ENCODE measurements at regions not wholly inside any gene's neighbourhood (a gene's known extent, or its start where the extent isn't known, plus 50 kb on each side); places are given as distances from the start of the nearest gene placed in this dataset.

DNA sequence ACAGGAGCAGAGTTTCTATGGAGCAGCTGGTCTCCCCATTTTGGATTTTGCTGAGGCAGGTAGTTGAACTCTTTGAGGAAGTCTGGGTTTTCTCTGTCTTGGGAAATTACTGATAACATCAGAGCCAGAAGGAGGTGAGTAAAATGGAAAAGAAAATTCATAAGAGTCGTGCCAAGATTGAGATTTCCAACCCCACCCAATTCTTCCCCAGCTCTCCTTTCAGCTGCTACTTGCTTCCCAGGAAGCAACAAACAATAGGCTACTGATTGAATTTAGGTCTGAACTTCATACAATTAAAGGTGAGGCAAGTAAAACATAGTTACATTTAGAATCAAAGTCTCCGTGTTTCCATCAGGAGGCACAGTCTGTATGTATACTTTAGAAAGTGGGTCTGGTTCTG lies 54.6 kb upstream of the EOLA2 start:
- H3K9me3 Mint-ChIP-seq (ENCODE audit: low read depth): no peaks in the 10 kb centered on the region
- H3K27ac Mint-ChIP-seq: no peak overlapping the region
- no peak overlapping the region for H3K4me3 Mint-ChIP-seq
- H3K4me1 Mint-ChIP-seq (ENCODE audit: low read depth): no peaks in the 10 kb centered on the region
- no peaks in the 10 kb centered on the region for H3K27me3 Mint-ChIP-seq
- peaks cover 3% of the 10 kb centered on the region for H3K36me3 Mint-ChIP-seq

DNA sequence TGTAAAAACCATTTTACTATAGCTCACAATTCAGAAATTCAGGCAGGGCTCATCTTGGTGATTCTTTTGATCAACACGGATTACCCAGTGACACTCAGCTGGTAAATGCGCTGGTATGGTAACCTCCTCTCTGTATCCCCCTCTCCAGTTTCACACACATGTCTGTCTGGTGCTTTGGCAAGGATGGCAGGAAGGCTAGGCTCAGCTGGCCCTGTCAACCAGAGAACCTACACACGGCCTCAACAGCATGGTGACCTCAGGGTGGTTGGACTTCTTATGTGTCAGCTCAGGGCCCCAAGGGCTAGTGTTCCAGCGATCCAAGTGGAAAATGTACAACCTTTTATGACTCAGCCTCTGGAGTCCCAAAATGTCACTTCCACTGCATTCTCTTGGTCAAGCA lies 55.7 kb upstream of the EOLA2 start:
- Mint-ChIP-seq H3K9me3 (ENCODE audit: low read depth) (no peaks in the 10 kb centered on the region), H3K27me3 (no peaks in the 10 kb centered on the region), H3K27ac (no peak overlapping the region), H3K36me3 (peaks cover 5% of the 10 kb centered on the region), H3K4me3 (no peak overlapping the region), H3K4me1 (ENCODE audit: low read depth) (no peaks in the 10 kb centered on the region)

DNA sequence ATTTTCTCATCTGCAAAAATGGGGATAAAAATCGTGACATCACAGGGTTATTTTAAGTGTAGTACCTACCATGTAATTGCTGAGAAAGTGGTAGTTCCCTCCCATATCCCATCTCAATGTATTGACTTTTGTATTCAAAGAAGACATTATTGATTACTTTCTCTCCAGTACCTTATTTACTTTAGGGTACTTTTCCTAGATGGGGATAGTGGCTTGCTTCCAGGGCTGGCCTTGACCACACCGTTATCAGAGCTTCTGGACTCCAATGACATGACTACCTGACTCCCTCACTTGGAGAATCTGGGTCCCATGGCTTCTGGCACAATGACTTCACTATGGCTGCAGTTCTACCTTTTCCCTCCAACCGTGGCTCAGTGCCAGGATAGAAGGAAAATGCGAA lies 58.2 kb upstream of the EOLA2 start:
- no peak overlapping the region for H3K4me3 Mint-ChIP-seq
- peaks cover 5% of the 10 kb centered on the region for H3K36me3 Mint-ChIP-seq
- no peak overlapping the region for H3K27ac Mint-ChIP-seq
- no peaks in the 10 kb centered on the region for H3K27me3 Mint-ChIP-seq
- H3K4me1 Mint-ChIP-seq (ENCODE audit: low read depth): no peaks in the 10 kb centered on the region
- H3K9me3 Mint-ChIP-seq (ENCODE audit: low read depth): no peaks in the 10 kb centered on the region

DNA sequence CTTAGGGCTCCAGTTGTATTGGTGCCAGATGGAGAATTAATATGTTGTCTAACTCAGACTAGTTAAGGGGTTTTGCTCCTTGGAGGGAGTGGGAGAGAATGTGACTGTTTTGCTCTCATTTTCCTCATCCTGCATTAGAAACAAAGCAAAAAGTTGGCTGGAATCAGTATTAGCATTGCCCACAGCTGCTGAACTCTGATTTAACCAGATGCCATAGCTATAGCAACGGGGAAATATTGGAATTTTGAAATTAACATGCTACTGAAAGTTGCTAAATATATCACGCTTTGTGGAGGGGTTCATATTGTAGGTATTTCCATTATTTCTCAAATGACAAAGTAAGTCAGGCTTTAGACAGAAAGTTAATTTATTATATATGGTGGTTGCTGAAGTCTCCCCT lies 66.7 kb upstream of the EOLA2 start:
- no peak overlapping the region for H3K4me3 Mint-ChIP-seq
- peaks cover 3% of the 10 kb centered on the region for H3K36me3 Mint-ChIP-seq
- no peak overlapping the region for H3K27ac Mint-ChIP-seq
- no peaks in the 10 kb centered on the region for H3K9me3 Mint-ChIP-seq (ENCODE audit: low read depth)
- no peaks in the 10 kb centered on the region for H3K4me1 Mint-ChIP-seq (ENCODE audit: low read depth)
- H3K27me3 Mint-ChIP-seq: no peaks in the 10 kb centered on the region

- H3K4me1 Mint-ChIP-seq (ENCODE audit: low read depth): no peaks in the 10 kb centered on the region
- H3K9me3 Mint-ChIP-seq (ENCODE audit: low read depth): no peaks in the 10 kb centered on the region
- no peak overlapping the region for H3K4me3 Mint-ChIP-seq
- H3K27ac Mint-ChIP-seq: no peak overlapping the region
- peaks cover 3% of the 10 kb centered on the region for H3K36me3 Mint-ChIP-seq
- H3K27me3 Mint-ChIP-seq: no peaks in the 10 kb centered on the region
Observed at GRCh38 chrX:150007356-150007755, 69.1 kb upstream of the EOLA2 start.

GRCh38 chrX:150012647-150013381 lies 74.5 kb upstream of the EOLA2 start:
- Mint-ChIP-seq H3K27me3 (no peaks in the 10 kb centered on the region), H3K27ac (no peak overlapping the region), H3K36me3 (peaks cover 4% of the 10 kb centered on the region), H3K4me1 (ENCODE audit: low read depth) (no peaks in the 10 kb centered on the region), H3K4me3 (no peak overlapping the region), H3K9me3 (ENCODE audit: low read depth) (no peaks in the 10 kb centered on the region)

DNA sequence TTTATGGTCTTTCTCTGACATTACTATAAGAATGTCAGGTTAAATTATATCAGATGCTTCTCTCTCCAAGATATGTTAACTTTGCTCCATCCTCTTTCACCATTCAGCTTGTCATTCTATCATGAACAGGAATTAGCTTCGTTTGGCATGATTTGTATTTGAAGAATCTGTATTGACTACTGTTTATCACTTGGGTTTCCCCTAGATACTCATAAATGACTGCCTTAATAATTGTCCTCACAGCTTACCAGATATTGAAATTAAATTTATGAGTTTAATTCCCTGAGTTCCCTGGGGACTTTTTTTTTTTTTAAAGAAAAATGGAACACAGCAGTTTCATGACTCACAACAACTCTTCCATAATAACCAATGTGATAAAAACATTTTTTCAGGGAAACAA lies 76.2 kb upstream of the EOLA2 start:
- H3K4me3 Mint-ChIP-seq: no peak overlapping the region
- H3K27ac Mint-ChIP-seq: no peak overlapping the region
- H3K36me3 Mint-ChIP-seq: peaks cover 2% of the 10 kb centered on the region
- H3K4me1 Mint-ChIP-seq (ENCODE audit: low read depth): no peaks in the 10 kb centered on the region
- H3K27me3 Mint-ChIP-seq: no peaks in the 10 kb centered on the region
- H3K9me3 Mint-ChIP-seq (ENCODE audit: low read depth): no peaks in the 10 kb centered on the region

DNA sequence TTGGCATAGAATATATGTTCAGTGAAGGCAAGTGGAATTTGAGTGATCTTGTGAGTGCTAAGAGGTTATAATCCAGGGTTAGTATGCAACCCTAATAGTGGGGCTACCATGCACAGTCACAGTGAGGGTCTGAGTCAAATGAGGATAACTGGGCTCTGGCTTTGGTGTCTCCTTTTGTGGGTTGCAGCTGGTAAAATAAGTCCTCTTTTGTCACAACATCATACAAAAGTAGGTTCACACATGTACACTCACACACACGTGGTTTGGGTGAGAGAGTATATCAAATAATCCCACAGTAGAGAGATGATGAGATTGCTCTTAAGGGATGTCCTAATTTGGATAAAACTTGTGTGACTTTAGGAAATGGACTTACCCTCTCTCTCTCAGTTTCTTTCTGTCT lies 79.6 kb upstream of the EOLA2 start:
- H3K27ac Mint-ChIP-seq: no peak overlapping the region
- no peak overlapping the region for H3K4me3 Mint-ChIP-seq
- H3K4me1 Mint-ChIP-seq (ENCODE audit: low read depth): no peaks in the 10 kb centered on the region
- H3K9me3 Mint-ChIP-seq (ENCODE audit: low read depth): no peaks in the 10 kb centered on the region
- no peaks in the 10 kb centered on the region for H3K27me3 Mint-ChIP-seq
- H3K36me3 Mint-ChIP-seq: peaks cover 7% of the 10 kb centered on the region

DNA sequence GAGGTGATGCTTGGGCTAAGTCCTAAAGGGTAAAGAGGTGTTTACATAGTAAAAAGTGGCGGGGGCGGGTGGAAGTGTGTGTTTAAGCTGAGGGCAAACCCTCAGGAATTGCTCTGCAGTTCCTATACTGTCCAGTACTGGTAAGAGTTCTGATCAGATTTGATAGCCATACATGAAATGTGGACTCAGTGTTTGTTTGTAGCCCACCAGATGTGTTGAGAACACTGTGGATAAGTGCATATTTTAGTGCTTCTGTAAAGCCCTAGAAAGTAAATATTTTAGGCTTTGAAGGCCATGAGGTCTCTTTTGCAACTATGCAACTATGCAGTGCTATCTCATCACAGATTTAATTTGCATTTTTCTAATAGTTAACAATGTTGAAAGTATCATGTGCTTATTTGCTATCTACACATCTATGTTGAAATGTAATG lies 80.7 kb upstream of the EOLA2 start:
- H3K36me3 Mint-ChIP-seq: peaks cover 7% of the 10 kb centered on the region
- no peak overlapping the region for H3K27ac Mint-ChIP-seq
- H3K4me3 Mint-ChIP-seq: no peak overlapping the region
- H3K27me3 Mint-ChIP-seq: no peaks in the 10 kb centered on the region
- H3K9me3 Mint-ChIP-seq (ENCODE audit: low read depth): no peaks in the 10 kb centered on the region
- H3K4me1 Mint-ChIP-seq (ENCODE audit: low read depth): no peaks in the 10 kb centered on the region

- Mint-ChIP-seq H3K27ac (peak overlapping the region; percentile 41), H3K4me3 (no peak overlapping the region), H3K9me3 (ENCODE audit: low read depth) (no peaks in the 10 kb centered on the region), H3K4me1 (ENCODE audit: low read depth) (peaks cover 6% of the 10 kb centered on the region), H3K27me3 (no peaks in the 10 kb centered on the region), H3K36me3 (peaks cover 3% of the 10 kb centered on the region)
Observed at GRCh38 chrX:150028692-150029091, 90.4 kb upstream of the EOLA2 start.

- H3K27me3 Mint-ChIP-seq: no peaks in the 10 kb centered on the region
- no peak overlapping the region for H3K27ac Mint-ChIP-seq
- no peaks in the 10 kb centered on the region for H3K36me3 Mint-ChIP-seq
- peaks cover 6% of the 10 kb centered on the region for H3K4me1 Mint-ChIP-seq (ENCODE audit: low read depth)
- no peak overlapping the region for H3K4me3 Mint-ChIP-seq
- H3K9me3 Mint-ChIP-seq (ENCODE audit: low read depth): no peaks in the 10 kb centered on the region
Observed at GRCh38 chrX:150032742-150033141, 94.5 kb upstream of the EOLA2 start.

DNA sequence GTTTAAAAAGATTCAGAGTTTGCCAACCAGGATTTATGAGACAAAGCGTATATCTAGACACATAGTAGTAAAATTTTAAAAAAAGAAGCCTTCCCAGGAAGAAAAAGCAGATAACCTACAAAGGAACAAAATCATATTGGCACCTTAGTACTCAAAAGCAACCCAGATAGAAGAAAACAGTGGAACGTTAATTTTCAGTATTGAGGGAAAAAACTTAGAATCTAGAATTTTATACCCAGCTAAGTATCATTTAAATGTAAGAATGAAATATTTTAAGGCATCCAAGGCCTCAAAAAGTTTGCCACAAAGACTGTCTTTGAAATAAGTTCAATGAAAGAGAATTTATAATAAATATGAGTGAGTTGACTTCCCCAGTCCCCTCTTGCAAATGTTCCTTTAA lies 96.5 kb upstream of the EOLA2 start:
- H3K4me3 Mint-ChIP-seq: no peak overlapping the region
- no peaks in the 10 kb centered on the region for H3K36me3 Mint-ChIP-seq
- H3K27ac Mint-ChIP-seq: no peak overlapping the region
- H3K9me3 Mint-ChIP-seq (ENCODE audit: low read depth): no peaks in the 10 kb centered on the region
- H3K4me1 Mint-ChIP-seq (ENCODE audit: low read depth): no peaks in the 10 kb centered on the region
- H3K27me3 Mint-ChIP-seq: no peaks in the 10 kb centered on the region

DNA sequence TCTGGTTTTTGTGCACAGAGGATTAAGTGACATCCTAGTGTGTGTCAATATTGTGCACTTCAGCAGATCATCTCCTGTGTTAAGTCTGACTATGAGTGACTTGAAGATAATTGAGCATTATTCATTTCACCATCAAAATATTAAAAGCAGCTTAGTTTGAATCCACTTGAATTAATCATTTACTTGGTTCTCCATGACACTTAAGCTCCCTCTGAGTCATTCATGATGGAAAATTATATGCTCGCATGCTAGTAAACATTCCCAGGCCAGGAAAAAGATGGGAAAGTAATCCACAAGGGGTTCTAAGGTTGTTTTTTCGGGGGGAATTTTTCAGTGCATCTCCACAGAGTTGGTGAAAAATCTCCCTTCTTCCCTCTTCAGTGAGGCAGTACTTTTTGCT lies 97.2 kb upstream of the EOLA2 start:
- no peaks in the 10 kb centered on the region for H3K4me1 Mint-ChIP-seq (ENCODE audit: low read depth)
- no peak overlapping the region for H3K27ac Mint-ChIP-seq
- no peaks in the 10 kb centered on the region for H3K9me3 Mint-ChIP-seq (ENCODE audit: low read depth)
- no peaks in the 10 kb centered on the region for H3K27me3 Mint-ChIP-seq
- no peak overlapping the region for H3K4me3 Mint-ChIP-seq
- no peaks in the 10 kb centered on the region for H3K36me3 Mint-ChIP-seq

GRCh38 chrX:150036181-150036580 lies 97.9 kb upstream of the EOLA2 start:
- no peak overlapping the region for H3K4me3 Mint-ChIP-seq
- no peaks in the 10 kb centered on the region for H3K27me3 Mint-ChIP-seq
- H3K9me3 Mint-ChIP-seq (ENCODE audit: low read depth): no peaks in the 10 kb centered on the region
- no peaks in the 10 kb centered on the region for H3K4me1 Mint-ChIP-seq (ENCODE audit: low read depth)
- no peaks in the 10 kb centered on the region for H3K36me3 Mint-ChIP-seq
- no peak overlapping the region for H3K27ac Mint-ChIP-seq

GRCh38 chrX:150036641-150037040 lies 98.3 kb upstream of the EOLA2 start:
- H3K27me3 Mint-ChIP-seq: no peaks in the 10 kb centered on the region
- no peaks in the 10 kb centered on the region for H3K9me3 Mint-ChIP-seq (ENCODE audit: low read depth)
- H3K4me3 Mint-ChIP-seq: no peak overlapping the region
- no peaks in the 10 kb centered on the region for H3K4me1 Mint-ChIP-seq (ENCODE audit: low read depth)
- H3K27ac Mint-ChIP-seq: no peak overlapping the region
- no peaks in the 10 kb centered on the region for H3K36me3 Mint-ChIP-seq

DNA sequence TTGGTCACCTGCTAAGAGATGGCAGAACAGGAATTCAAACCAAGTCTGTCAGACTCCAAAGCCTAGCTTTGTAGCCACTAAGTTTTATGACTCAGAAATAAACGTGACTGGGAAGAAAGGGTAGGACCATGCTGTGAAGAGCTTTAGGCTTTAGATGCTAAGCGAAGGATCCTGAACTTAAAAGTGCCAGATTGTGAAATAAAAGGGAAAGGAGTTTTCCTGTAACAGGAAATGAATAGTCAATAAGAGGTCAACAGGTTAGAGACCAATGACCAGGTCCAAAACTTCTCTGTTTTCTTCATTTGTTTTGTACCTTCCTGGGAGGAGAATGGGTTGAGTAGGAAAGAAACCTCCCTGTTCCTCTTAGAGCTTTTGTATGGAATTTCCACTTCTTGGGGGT lies 98.8 kb upstream of the EOLA2 start:
- Mint-ChIP-seq H3K27me3 (no peaks in the 10 kb centered on the region), H3K36me3 (no peaks in the 10 kb centered on the region), H3K27ac (no peak overlapping the region), H3K9me3 (ENCODE audit: low read depth) (no peaks in the 10 kb centered on the region), H3K4me3 (no peak overlapping the region), H3K4me1 (ENCODE audit: low read depth) (no peaks in the 10 kb centered on the region)

Data from activated naive CD8-positive, alpha-beta T cell (primary cell).